HCT116 (cell line): ENCODE measurements at regions not wholly inside any gene's neighbourhood (a gene's known extent, or its start where the extent isn't known, plus 50 kb on each side); places are given as distances from the start of the nearest gene placed in this dataset.

Source experiments
- ATAC-seq: fragments of 200-7000 bp; cut with Tn5 transposase; 2 replicates; pipeline ENCODE4 v1.9.1; 2020; ENCODE audit warnings: mild to moderate bottlenecking, moderate library complexity
- BruUV-seq: library from RNA; stranded (reverse); fragments of 400-500 nt; replicated peaks from 2 replicates; lab custom pipeline; 2021; lab: Mats Ljungman, UMichigan
- CTCF ChIA-PET: fragments of 300-600 bp; sonication (Branson Sonifier 250); formaldehyde crosslinking; loops from one replicate; lab custom pipeline; 2021; ENCODE audit warnings: antibody characterized with exemption; lab: Charles Lee
- POLR2A ChIA-PET: fragments of 300-600, 350-600 bp; sonication (Branson Sonifier 250); formaldehyde crosslinking; loops from one replicate; lab custom pipeline; 2021; ENCODE audit warnings: antibody characterized with exemption; lab: Charles Lee
- RAD21 ChIA-PET, 2 experiments: fragments of 300-600 bp; sonication (Branson Sonifier 250); formaldehyde crosslinking; loops; one replicate each; lab custom pipeline; 2023; ENCODE audit warnings: low total read pairs in 2 of 2; ENCODE audit not compliant: uncharacterized antibody in 2 of 2, unreplicated experiment in 2 of 2, low non-redundant PET in 1 of 2; lab: Charles Lee
- DNase-seq: peaks from one replicate; pipeline ENCODE4 v3.0.0-alpha.2; 2010; ENCODE audit warnings: low read depth, low spot score
- H2AFZ ChIP-seq: fragments of 200-600 bp; shearing (Covaris generic), sonication (generic); 2 replicates; pipeline ENCODE4 v1.6.1; 2017; ENCODE audit warnings: low read depth, mixed run types, mixed read lengths, antibody characterized with exemption, low read length; ENCODE audit not compliant: poor library complexity, severe bottlenecking
- H3K27ac ChIP-seq: 2 replicates; pipeline ENCODE4 v1.5.1; 2012; ENCODE audit warnings: low read depth, low read length
- H3K27me3 ChIP-seq: fragments of 200-600 bp; sonication (generic); 2 replicates; pipeline ENCODE4 v1.6.1; 2016; ENCODE audit warnings: mixed run types, low read length, mixed read lengths; ENCODE audit not compliant: insufficient read depth
- H3K36me3 ChIP-seq, 2 experiments: fragments of 200-500 bp in 1 of 2; fragments of 200-600 bp in 1 of 2; sonication (Bioruptor generic) in 1 of 2; sonication (generic) in 1 of 2; 2 replicates each; pipeline versions ENCODE4 v1.5.1 to v1.6.1; 2014 to 2016; ENCODE audit warnings: low read length in 2 of 2, inconsistent platforms in 1 of 2, mixed read lengths in 1 of 2, mixed run types in 1 of 2; ENCODE audit not compliant: insufficient read depth in 2 of 2, control insufficient read depth in 1 of 2
- H3K4me1 ChIP-seq, 2 experiments: fragments of 200-600 bp in 1 of 2; sonication (generic) in 1 of 2; 2 replicates each; pipeline versions ENCODE4 v1.5.1 to v1.6.1; 2012 to 2017; ENCODE audit warnings: low read length in 2 of 2, inconsistent platforms in 1 of 2, mild to moderate bottlenecking in 1 of 2, mixed read lengths in 1 of 2, mixed run types in 1 of 2, moderate library complexity in 1 of 2; ENCODE audit not compliant: insufficient read depth in 2 of 2, control insufficient read depth in 1 of 2
- H3K4me2 ChIP-seq: fragments of 200-600 bp; sonication (generic); 2 replicates; pipeline ENCODE4 v1.6.1; 2017; ENCODE audit warnings: mixed run types, low read length, mixed read lengths
- H3K4me3 ChIP-seq, 2 experiments: fragments of 200-600 bp in 1 of 2; sonication (generic) in 1 of 2; replicated peaks in 1 of 2; 2 replicates each; pipeline ENCODE4 v1.5.1; 2011 to 2016; ENCODE audit warnings: low read length in 2 of 2, control low read depth in 1 of 2, low read depth in 1 of 2, mild to moderate bottlenecking in 1 of 2, mixed read lengths in 1 of 2, mixed run types in 1 of 2
- H3K79me2 ChIP-seq: fragments of 200-600 bp; sonication (generic); 2 replicates; pipeline ENCODE4 v1.6.1; 2017; ENCODE audit warnings: mild to moderate bottlenecking, mixed run types, low read length, moderate library complexity, mixed read lengths; ENCODE audit not compliant: insufficient read depth
- H3K9ac ChIP-seq: fragments of 200-600 bp; sonication (generic); 2 replicates; pipeline ENCODE4 v1.6.1; 2016; ENCODE audit warnings: low read length, mixed read lengths
- H3K9me2 ChIP-seq: fragments of 200-600 bp; sonication (generic), shearing (Covaris generic); 2 replicates; pipeline ENCODE4 v1.6.1; 2017; ENCODE audit warnings: mixed run types, mild to moderate bottlenecking, moderate library complexity; ENCODE audit not compliant: insufficient read depth
- H3K9me3 ChIP-seq, 2 experiments: fragments of 200-500 bp in 1 of 2; fragments of 200-600 bp in 1 of 2; sonication (Bioruptor generic) in 1 of 2; sonication (generic) in 1 of 2; 2 replicates each; pipeline ENCODE4 v1.6.1; 2014 to 2017; ENCODE audit warnings: low read length in 2 of 2, mixed read lengths in 2 of 2, inconsistent platforms in 1 of 2, low read depth in 1 of 2, mild to moderate bottlenecking in 1 of 2, mixed run types in 1 of 2, moderate library complexity in 1 of 2; ENCODE audit not compliant: control insufficient read depth in 1 of 2, insufficient read depth in 1 of 2
- H4K20me1 ChIP-seq: fragments of 200-600 bp; sonication (generic), shearing (Covaris generic); 2 replicates; pipeline ENCODE4 v1.6.1; 2017; ENCODE audit warnings: mixed run types, mild to moderate bottlenecking, moderate library complexity; ENCODE audit not compliant: insufficient read depth
- POLR2AphosphoS5 ChIP-seq: IDR thresholded peaks from 2 replicates; pipeline ENCODE4 v1.6.1; 2011; ENCODE audit warnings: mild to moderate bottlenecking, low read depth, low read length, moderate library complexity
- REST ChIP-seq: IDR thresholded peaks from 2 replicates; pipeline ENCODE4 v1.6.1; 2012; ENCODE audit warnings: low read depth
- SRF ChIP-seq: IDR thresholded peaks from 2 replicates; pipeline ENCODE4 v1.6.1; 2012; ENCODE audit warnings: low read depth
- ZFX ChIP-seq: fragments of 450-650 bp; IDR thresholded peaks from 2 replicates; pipeline ENCODE4 v1.6.1; 2017
- intact Hi-C: fragments of 100-400 bp; cut with micrococcal nuclease; formaldehyde crosslinking; loops from 2 replicates; pipeline ENCODE4 v1.10.0; 2022

- no peaks in the 10 kb centered on the region for H3K9me2 ChIP-seq
- no peaks in the 10 kb centered on the region for H4K20me1 ChIP-seq
- H3K9ac ChIP-seq: no peak overlapping the region
- no peak overlapping the region for H3K27ac ChIP-seq
- no peaks in the 10 kb centered on the region for H3K36me3 ChIP-seq
- H3K4me1 ChIP-seq: no peaks in the 10 kb centered on the region
- H3K9me3 ChIP-seq: no peaks in the 10 kb centered on the region
- peaks cover 52% of the 10 kb centered on the region for H3K27me3 ChIP-seq
- ATAC-seq: no peak
- TF ChIP-seq POLR2AphosphoS5: no peak
- no peak for TF ChIP-seq ZFX
- no peak for TF ChIP-seq REST
- TF ChIP-seq, all 23 proteins: peak for 0
- POLR2A ChIA-PET: no interaction called here
- RAD21 ChIA-PET: no interaction called here
- Histone ChIP-seq H3K79me2 (no peaks in the 10 kb centered on the region), H3K4me3 (no peak overlapping the region), H2AFZ (no peak overlapping the region), H3K4me2 (no peak overlapping the region)
- no TSS peak for BruUV-seq
- CTCF ChIA-PET: no interaction called here
- no peak for DNase-seq
- intact Hi-C loops: no loop called here
Observed at GRCh38 chr11:20278727-20279126, 84.8 kb upstream of the HTATIP2 start.

- ChIA-PET POLR2A (no interaction called here), CTCF (no interaction called here)
- intact Hi-C loops: no loop called here
Observed at GRCh38 chr11:20277014-20277413, 86.5 kb upstream of the HTATIP2 start.

More at GRCh38 chr11:20277014-20277413, 86.5 kb upstream of the HTATIP2 start:
- Histone ChIP-seq H3K4me3 (no peak overlapping the region), H3K9ac (no peak overlapping the region), H3K27ac (no peak overlapping the region), H3K9me3 (no peaks in the 10 kb centered on the region), H3K9me2 (no peaks in the 10 kb centered on the region), H3K36me3 (no peaks in the 10 kb centered on the region), H4K20me1 (no peaks in the 10 kb centered on the region), H3K79me2 (no peaks in the 10 kb centered on the region), H3K27me3 (peaks cover 61% of the 10 kb centered on the region), H3K4me2 (no peak overlapping the region), H3K4me1 (no peaks in the 10 kb centered on the region), H2AFZ (no peak overlapping the region)
- no TSS peak for BruUV-seq
- ATAC-seq: no peak
- RAD21 ChIA-PET: no interaction called here
- TF ChIP-seq SRF: no peak
- no peak for DNase-seq
